ENCODE measurements at regions not wholly inside any gene's neighbourhood (a gene's known extent, or its start where the extent isn't known, plus 50 kb on each side); places are given as distances from the start of the nearest gene placed in this dataset.

DNA sequence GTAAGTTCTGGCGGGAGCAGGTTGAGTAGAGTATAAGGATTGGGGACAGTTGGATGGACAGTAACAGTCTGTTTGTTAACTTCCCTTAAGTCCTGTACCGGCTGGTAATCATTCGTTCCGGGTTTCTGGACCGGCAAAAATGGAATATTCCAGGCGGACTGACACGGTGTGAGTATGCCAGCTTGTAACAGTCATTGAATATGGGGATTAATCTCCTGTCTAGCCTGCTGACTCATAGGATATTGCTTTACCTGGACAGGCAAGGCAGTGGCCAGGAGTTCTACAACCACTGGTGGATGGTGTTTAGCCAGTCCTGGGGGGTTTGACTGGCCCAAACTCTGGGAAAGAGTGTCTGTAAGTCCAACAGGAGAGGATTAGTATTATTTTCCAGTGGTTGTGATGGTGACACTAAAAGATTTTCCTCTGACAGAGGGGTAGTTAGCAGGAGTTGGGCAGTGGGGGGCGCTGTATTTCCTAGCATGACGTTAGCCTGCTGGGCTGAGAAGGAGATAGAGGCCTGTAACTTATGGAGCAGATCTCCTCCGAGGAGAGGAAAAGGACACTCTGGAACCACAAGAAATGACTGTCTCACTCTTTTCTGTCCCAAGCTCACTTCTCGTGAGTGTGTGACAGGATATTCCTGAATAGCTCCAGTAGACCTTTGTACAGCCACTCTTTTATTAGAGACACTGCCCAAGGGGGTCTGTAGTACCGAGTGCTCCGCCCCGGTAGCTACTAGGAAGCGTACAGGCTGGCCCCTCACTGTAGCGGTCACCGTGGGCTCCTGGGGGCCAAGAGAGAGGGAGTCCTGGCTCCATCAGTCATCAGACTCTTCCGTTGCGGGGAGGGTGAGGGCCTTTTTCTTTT lies 152.2 kb downstream of the TRIM27 start:
- H3K9me3 ChIP-seq = peaks cover 0 to 3% of the 10 kb centered on the region in 2 donors
- H3K36me3 ChIP-seq = no peaks in the 10 kb centered on the region
- no peaks in the 10 kb centered on the region for H3K27me3 ChIP-seq
- 29 to 48% (median 30%) methylated on average over 19 of the region's 19 CpGs for WGBS, 3 donors
- no peak overlapping the region for H3K27ac ChIP-seq
- no peaks in the 10 kb centered on the region for H3K4me1 ChIP-seq (ENCODE audit: insufficient read depth)
- TF ChIP-seq EP300 (IDR thresholded peaks at IDR 0.05) = no peak
- no peak for TF ChIP-seq POLR2A (IDR thresholded peaks at IDR 0.05)
- TF ChIP-seq, protein P1, sequence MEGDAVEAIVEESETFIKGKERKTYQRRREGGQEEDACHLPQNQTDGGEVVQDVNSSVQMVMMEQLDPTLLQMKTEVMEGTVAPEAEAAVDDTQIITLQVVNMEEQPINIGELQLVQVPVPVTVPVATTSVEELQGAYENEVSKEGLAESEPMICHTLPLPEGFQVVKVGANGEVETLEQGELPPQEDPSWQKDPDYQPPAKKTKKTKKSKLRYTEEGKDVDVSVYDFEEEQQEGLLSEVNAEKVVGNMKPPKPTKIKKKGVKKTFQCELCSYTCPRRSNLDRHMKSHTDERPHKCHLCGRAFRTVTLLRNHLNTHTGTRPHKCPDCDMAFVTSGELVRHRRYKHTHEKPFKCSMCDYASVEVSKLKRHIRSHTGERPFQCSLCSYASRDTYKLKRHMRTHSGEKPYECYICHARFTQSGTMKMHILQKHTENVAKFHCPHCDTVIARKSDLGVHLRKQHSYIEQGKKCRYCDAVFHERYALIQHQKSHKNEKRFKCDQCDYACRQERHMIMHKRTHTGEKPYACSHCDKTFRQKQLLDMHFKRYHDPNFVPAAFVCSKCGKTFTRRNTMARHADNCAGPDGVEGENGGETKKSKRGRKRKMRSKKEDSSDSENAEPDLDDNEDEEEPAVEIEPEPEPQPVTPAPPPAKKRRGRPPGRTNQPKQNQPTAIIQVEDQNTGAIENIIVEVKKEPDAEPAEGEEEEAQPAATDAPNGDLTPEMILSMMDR (IDR thresholded peaks at IDR 0.05) = no peak
- H3K4me3 ChIP-seq = no peak overlapping the region
- intact Hi-C loops (cut with DNase I) = no loop called here
- DNase-seq = no peak

DNA sequence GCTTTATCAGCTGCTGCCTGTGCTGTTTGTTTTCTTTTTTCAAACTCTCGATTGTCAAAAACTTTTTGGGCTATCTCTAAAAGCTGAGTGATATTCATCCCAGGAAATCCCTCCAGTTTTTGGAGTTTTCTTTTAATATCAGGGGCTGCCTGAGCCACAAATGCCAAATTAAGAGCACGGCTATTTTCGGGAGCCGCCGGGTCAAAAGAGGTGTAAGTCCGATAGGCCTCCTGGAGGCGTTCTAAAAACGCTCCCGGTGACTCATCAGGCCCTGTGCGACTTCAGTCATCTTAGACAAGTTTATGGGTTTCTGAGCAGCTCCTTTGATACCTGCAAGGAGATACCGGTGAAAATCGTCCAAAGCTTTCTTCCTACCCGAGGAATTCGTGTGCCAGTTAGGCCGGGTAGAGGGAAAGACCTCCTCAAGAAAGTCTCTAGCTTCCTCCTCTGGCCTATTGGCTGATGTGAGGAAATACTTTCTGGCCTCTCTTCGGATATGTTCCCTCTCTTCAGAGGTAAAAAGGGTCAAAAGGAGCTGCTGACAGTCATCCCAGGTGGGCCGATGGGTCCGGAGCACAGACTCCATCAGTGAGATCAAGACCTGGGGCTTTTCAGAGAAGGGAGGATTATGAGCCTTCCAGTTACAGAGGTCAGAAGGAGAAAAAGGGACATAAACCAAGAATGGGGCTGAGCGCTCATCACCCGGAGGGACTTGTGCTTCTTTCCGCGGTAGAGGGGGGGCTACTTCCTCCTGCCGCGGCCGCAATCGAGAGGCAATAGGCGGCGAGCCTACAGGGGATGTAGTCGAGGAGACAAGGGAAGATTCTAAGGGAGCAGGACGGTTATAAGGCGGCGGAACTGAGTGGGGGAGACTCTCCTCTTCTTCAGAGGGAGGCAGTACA lies 151.1 kb downstream of the TRIM27 start:
- H3K27ac ChIP-seq = no peak overlapping the region
- no peaks in the 10 kb centered on the region for H3K4me1 ChIP-seq (ENCODE audit: insufficient read depth)
- 17 to 33% (median 20%) methylated on average over 32 of the region's 32 CpGs for WGBS, 3 donors
- no peaks in the 10 kb centered on the region for H3K36me3 ChIP-seq
- intact Hi-C loops (cut with DNase I) = no loop called here
- H3K27me3 ChIP-seq = no peaks in the 10 kb centered on the region
- TF ChIP-seq EP300 (IDR thresholded peaks at IDR 0.05) (no peak), POLR2A (IDR thresholded peaks at IDR 0.05) (no peak)
- TF ChIP-seq, protein P1 (IDR thresholded peaks at IDR 0.05) = no peak
- H3K9me3 ChIP-seq = no peaks in the 10 kb centered on the region
- H3K4me3 ChIP-seq = no peak overlapping the region
- DNase-seq = no peak

DNA sequence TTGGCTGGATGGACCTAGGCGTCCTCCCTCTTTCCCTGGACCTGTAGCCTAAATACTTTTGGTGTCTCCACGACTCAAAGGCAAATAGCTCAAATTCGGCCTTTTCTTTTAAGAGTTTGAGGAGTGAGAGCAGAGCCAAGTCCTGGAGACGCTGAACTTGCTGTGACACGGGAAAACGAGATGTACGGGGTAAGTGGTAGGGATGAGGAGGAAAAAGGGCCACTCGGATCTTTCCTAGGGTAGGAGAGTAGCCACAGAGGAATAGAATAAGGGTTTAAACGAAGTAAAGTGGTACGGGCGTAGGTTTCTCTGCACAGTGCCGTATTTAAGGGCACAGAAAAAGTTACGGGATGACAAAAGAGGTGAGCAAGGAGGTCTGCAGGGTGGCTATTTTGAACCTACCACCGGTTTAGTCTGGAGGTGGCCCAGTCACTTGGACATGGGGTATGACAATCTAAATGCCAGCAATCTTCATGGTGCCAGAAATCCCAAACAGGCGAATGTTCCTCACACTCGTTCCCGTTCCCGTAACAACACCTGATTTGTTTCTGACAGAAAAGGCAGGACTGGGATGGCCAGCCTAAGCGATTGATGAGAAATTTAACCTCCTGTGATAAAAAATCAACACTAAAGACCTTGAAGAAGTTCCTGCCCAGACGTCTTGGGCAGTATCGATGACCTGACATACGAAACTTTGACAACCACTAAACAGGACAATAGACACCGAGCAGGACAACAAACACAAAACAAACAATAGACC lies 149.3 kb downstream of the TRIM27 start:
- H3K4me3 ChIP-seq = no peak overlapping the region
- no peak for DNase-seq
- no peaks in the 10 kb centered on the region for H3K9me3 ChIP-seq
- intact Hi-C loops (cut with DNase I) = no loop called here
- H3K27me3 ChIP-seq = no peaks in the 10 kb centered on the region
- no peaks in the 10 kb centered on the region for H3K4me1 ChIP-seq (ENCODE audit: insufficient read depth)
- no peak for TF ChIP-seq POLR2A (IDR thresholded peaks at IDR 0.05)
- TF ChIP-seq, protein P1 (IDR thresholded peaks at IDR 0.05) = no peak
- no peak for TF ChIP-seq EP300 (IDR thresholded peaks at IDR 0.05)
- H3K36me3 ChIP-seq = no peaks in the 10 kb centered on the region
- 12 to 27% (median 14%) methylated on average over 23 of the region's 23 CpGs for WGBS, 3 donors
- H3K27ac ChIP-seq = no peak overlapping the region

DNA sequence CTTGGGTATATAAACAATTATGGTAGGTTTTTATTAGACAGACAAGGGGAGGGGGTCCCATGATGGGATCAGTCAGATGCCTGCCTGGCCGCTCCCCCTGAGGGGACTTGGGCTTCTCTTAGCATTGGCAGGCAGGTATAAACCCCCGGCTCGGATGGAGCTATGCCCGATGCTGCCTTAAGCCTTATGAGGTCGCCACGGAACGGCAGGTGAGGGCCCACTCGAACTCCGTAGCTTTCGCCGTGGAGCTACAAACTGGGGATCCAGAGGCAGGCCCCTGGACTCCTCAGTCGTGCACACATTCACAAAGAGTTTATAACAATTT lies 148.8 kb downstream of the TRIM27 start:
- no peak overlapping the region for H3K27ac ChIP-seq
- intact Hi-C loops (cut with DNase I) = no loop called here
- no peaks in the 10 kb centered on the region for H3K36me3 ChIP-seq
- no peaks in the 10 kb centered on the region for H3K9me3 ChIP-seq
- DNase-seq = no peak
- TF ChIP-seq POLR2A (IDR thresholded peaks at IDR 0.05) = no peak
- TF ChIP-seq, protein P1 (IDR thresholded peaks at IDR 0.05) = no peak
- no peak for TF ChIP-seq EP300 (IDR thresholded peaks at IDR 0.05)
- H3K4me1 ChIP-seq (ENCODE audit: insufficient read depth) = no peaks in the 10 kb centered on the region
- H3K27me3 ChIP-seq = no peaks in the 10 kb centered on the region
- 5 to 27% (median 13%) methylated on average over 12 of the region's 12 CpGs for WGBS, 3 donors
- no peak overlapping the region for H3K4me3 ChIP-seq

Measured in ovary (tissue), 7 donors.